HS-27A (cell line): ENCODE measurements at regions not wholly inside any gene's neighbourhood (a gene's known extent, or its start where the extent isn't known, plus 50 kb on each side); places are given as distances from the start of the nearest gene placed in this dataset.

ENCODE experiments used
- DNase-seq: peaks from one replicate; pipeline ENCODE4 v3.0.0-alpha.2; 2012; ENCODE audit warnings: low read depth, missing footprints

GRCh38 chr14:100381395-100382105 lies 58.4 kb downstream of the SLC25A47 start:
- DNase-seq = no peak

GRCh38 chr14:100382106-100382455 lies 58.9 kb downstream of the SLC25A47 start:
- no peak for DNase-seq

- DNase-seq = no peak
Measured at GRCh38 chr14:100383727-100384158, 60.6 kb downstream of the SLC25A47 start.

- DNase-seq = no peak
Measured at GRCh38 chr14:100384277-100384676, 61.1 kb downstream of the SLC25A47 start.

DNA sequence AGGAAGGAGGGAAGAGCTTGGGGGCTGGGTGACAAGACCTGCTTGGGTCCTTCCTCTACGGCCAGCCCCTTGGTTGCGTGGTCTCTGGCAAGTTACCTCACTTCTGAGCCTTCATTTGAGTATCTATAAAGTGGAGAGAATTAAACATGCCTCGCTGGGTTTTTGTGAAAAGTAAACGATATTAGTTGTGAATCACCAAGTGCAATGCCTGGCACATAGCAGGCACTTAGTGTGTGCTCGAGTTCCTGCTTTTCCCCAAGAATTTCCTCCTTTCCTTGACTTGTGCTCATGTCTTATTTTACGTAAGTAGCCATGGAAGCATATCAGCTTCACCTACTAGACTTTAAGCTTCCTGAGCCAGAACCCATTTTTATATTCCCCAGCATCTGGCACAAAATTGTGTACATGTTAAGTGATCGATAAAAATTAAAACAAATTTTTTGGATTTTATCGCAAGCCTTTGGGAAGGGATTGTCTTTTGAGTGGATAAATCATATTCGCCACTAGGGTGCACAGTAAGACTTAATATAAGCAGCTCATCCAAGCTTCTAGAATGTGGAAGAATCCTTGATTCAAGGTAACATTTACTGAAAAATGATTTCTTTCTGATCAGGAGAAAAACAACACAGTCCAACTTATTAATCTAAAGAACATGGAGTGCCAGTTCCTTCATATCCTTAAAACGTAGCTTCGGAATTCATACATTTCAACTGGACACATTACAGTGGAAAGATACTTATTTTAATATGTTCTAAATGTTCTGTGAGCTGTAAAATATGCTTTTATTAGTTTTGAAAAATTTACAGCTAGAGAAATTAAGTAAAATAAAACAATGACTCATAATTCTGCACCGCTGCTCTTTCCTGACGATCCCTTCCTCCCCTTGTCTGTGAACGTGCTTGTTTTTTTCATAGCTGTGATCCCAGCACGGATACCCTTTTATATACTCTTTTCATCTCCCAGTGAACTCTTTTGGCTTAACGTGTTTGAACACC lies 62.0 kb downstream of the SLC25A47 start:
- DNase-seq = no peak

DNA sequence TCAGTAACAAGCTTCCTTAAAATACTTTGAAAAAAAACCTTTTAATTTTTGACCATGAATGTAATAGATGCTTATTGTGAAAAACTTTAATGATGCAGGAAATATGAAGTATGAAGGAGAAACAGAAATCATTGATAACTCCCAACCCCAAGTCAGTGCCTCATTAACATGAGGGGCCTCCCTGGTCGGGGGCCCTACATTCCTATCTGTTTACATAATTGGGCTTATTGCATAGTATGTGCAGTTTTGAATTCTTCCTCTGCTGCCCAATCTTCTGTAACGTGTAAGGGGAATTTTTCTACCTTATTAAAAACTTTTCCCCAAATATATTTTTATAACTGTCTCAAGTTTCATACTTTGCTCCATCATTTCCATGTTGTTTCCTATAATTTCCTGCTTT lies 63.0 kb downstream of the SLC25A47 start:
- DNase-seq = no peak

DNA sequence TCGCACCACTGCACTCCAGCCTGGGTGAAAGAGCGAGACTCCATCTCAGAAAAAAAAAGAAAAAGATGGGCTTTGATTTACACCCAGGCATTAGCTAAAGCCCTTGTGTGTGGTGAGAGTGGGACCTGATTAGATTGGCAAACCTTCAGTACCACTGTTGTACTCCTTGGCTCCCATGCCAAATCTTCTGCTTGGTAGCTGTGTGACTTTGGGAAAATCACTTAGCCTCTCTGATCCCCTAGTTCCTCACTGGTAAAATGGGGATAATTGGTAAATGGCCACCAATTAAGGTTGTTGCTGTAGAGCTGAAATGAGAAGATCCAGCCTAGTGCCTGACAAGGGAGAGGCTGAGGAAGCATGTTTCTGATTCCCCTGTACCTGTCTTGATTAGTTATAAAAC lies 63.7 kb downstream of the SLC25A47 start:
- DNase-seq = no peak

GRCh38 chr14:100387450-100387849 lies 64.3 kb downstream of the SLC25A47 start:
- no peak for DNase-seq

- no peak for DNase-seq
Measured at GRCh38 chr14:100388103-100389054, 65.2 kb downstream of the SLC25A47 start.

GRCh38 chr14:100389497-100390104 lies 66.5 kb downstream of the SLC25A47 start:
- DNase-seq = no peak

DNA sequence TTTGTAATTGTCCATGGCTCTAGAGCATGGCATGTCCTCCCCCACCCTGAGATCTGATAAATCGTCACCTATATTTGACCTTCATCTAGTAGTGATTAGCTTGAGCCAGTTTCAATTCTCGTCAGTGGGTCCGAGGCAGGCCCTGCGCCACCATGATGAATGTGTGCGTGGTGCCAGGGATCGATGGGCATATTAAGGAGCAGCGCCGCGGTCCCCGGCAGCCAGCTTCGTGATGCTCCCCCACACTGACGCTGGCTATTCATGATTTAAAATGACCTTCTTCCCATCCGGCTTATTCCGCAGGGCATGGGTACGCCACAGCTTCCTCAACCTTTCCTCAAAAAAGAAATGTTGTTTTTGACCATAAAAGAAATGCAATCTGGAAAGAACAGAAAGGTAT lies 68.0 kb downstream of the SLC25A47 start:
- no peak for DNase-seq

GRCh38 chr14:100391724-100392123 lies 68.6 kb downstream of the SLC25A47 start:
- no peak for DNase-seq

GRCh38 chr14:100392356-100392755 lies 69.2 kb downstream of the SLC25A47 start:
- DNase-seq = no peak

- no peak for DNase-seq
Measured at GRCh38 chr14:100393362-100393761, 70.2 kb downstream of the SLC25A47 start.

DNA sequence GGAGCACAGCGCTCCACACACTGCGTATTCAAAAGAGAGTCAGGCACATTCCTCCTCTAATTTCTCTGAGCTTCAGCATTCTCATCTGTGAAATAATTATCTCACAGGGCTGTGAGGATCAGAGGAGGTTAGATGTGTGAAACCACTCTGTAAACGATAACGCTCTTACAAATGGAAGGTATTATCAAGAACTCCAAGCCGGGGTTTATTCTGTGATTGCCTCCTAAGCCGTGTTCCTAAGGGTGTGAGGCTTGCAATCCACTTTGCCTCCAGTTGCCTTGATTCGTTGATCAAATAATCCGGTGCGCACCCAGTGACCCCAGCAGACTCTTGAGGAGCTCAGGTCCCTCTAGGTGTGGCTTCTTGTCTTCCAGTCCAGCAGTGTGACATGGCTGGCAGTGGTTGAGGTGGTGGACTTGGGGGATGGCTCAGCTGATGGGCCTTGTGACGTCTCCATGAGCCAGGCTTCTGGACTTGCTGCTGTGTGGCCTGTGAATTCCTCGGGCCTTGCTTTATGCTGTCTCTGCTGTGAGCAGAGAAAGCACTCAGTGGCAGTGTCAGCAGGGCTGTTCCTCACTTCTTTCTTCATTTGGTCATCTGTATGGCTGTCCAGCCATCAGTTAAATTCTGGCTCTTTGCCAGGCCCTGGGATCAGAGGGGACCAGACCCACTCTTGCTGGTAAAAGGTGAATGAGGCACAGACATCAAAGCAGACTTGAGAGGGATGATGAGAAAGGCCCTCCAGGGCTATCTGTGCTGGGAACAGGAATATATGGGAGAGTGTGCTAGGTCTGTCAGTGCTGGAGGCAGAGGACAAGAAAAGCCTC lies 71.0 kb downstream of the SLC25A47 start:
- DNase-seq = no peak

GRCh38 chr14:100394886-100395672 lies 71.9 kb downstream of the SLC25A47 start:
- no peak for DNase-seq

- no peak for DNase-seq
Measured at GRCh38 chr14:100396266-100396795, 73.2 kb downstream of the SLC25A47 start.

DNA sequence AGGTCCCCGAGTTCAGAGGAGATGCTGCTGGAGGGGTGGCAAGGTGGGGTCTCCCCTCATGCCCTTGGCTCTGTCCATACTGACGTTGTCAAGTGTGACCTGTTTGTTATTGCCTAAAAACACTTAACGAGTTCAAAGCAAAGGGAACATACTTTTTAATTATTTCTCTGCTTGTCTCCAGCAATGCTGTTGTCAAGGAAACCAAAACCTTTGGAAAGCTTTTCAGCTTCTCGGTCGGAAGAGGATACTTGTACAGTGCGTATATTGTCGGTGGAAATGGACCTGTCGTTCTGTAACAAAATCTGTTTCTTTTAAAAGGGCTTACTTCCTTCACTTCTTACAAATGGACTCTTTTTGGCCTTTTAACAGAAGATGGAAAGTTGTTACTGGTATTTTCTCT lies 73.9 kb downstream of the SLC25A47 start:
- no peak for DNase-seq

GRCh38 chr14:100398044-100398443 lies 74.9 kb downstream of the SLC25A47 start:
- DNase-seq = no peak
